ENCODE measurements at regions not wholly inside any gene's neighbourhood (a gene's known extent, or its start where the extent isn't known, plus 50 kb on each side); places are given as distances from the start of the nearest gene placed in this dataset.
"Not testable (repeated sequence)": the region's sequence is repeated elsewhere in the genome, so short reads cannot be mapped to it uniquely, and the experiment has no call there.

- no peak overlapping the region for H3K4me3 ChIP-seq (replicated peaks; ENCODE audit: low read depth, low read length)
- no peak for TF ChIP-seq CTCF (IDR thresholded peaks at IDR 0.05; ENCODE audit: low read depth, low read length, missing control alignments)
- DNase-seq (ENCODE audit: extremely low read depth, low read depth): no peak
Observed at GRCh38 chr11:134984421-134984820, 572.4 kb upstream of the B3GAT1 start.

- DNase-seq (ENCODE audit: extremely low read depth, low read depth); H3K4me3 ChIP-seq (replicated peaks; ENCODE audit: low read depth, low read length): not testable (repeated sequence)
Observed at GRCh38 chr11:134982432-134982831, 570.4 kb upstream of the B3GAT1 start.

GRCh38 chr11:134981835-134982234, 569.8 kb upstream of the B3GAT1 start:
- TF ChIP-seq CTCF (IDR thresholded peaks at IDR 0.05; ENCODE audit: low read depth, low read length, missing control alignments): no peak
- H3K4me3 ChIP-seq (replicated peaks; ENCODE audit: low read depth, low read length): no peak overlapping the region
- DNase-seq (ENCODE audit: extremely low read depth, low read depth): no peak

GRCh38 chr11:134980819-134981710, 569.0 kb upstream of the B3GAT1 start:
- TF ChIP-seq CTCF (IDR thresholded peaks at IDR 0.05; ENCODE audit: low read depth, low read length, missing control alignments): no peak
- H3K4me3 ChIP-seq (replicated peaks; ENCODE audit: low read depth, low read length): no peak overlapping the region
- DNase-seq (ENCODE audit: extremely low read depth, low read depth): no peak

- DNase-seq (ENCODE audit: extremely low read depth, low read depth); H3K4me3 ChIP-seq (replicated peaks; ENCODE audit: low read depth, low read length): not testable (repeated sequence)
Observed at GRCh38 chr11:134979089-134979457, 567.0 kb upstream of the B3GAT1 start.

GRCh38 chr11:134978388-134979088, 566.5 kb upstream of the B3GAT1 start:
- no peak for DNase-seq (ENCODE audit: extremely low read depth, low read depth)
- no peak overlapping the region for H3K4me3 ChIP-seq (replicated peaks; ENCODE audit: low read depth, low read length)
- no peak for TF ChIP-seq CTCF (IDR thresholded peaks at IDR 0.05; ENCODE audit: low read depth, low read length, missing control alignments)

- no peak for DNase-seq (ENCODE audit: extremely low read depth, low read depth)
- no peak overlapping the region for H3K4me3 ChIP-seq (replicated peaks; ENCODE audit: low read depth, low read length)
- TF ChIP-seq CTCF (IDR thresholded peaks at IDR 0.05; ENCODE audit: low read depth, low read length, missing control alignments): no peak
Observed at GRCh38 chr11:134976551-134976950, 564.5 kb upstream of the B3GAT1 start.

Data from HFF-Myc (cell line).